Dendritic cell treated with granulocyte-macrophage colony-stimulating factor and Interleukin-4, amounts not matched to agents 40 ng/mL and 50 ng/mL, for 4 days (primary cell): ENCODE measurements at regions not wholly inside any gene's neighbourhood (a gene's known extent, or its start where the extent isn't known, plus 50 kb on each side); places are given as distances from the start of the nearest gene placed in this dataset.
"Not testable (repeated sequence)": the region's sequence is repeated elsewhere in the genome, so short reads cannot be mapped to it uniquely, and the experiment has no call there.

Experiments used
- H3K27ac Mint-ChIP-seq: one replicate; pipeline ENCODE4 v1.8.0; 2022; ENCODE audit warnings: mild to moderate bottlenecking, mixed read lengths
- H3K27me3 Mint-ChIP-seq: one replicate; pipeline ENCODE4 v1.8.0; 2022; ENCODE audit warnings: mild to moderate bottlenecking, mixed read lengths
- H3K36me3 Mint-ChIP-seq: one replicate; pipeline ENCODE4 v1.8.0; 2022; ENCODE audit warnings: low read depth, mixed read lengths
- H3K4me1 Mint-ChIP-seq: one replicate; pipeline ENCODE4 v1.8.0; 2022; ENCODE audit warnings: low read depth, mixed read lengths
- H3K4me3 Mint-ChIP-seq: one replicate; pipeline ENCODE4 v1.8.0; 2022; ENCODE audit warnings: mild to moderate bottlenecking, moderate library complexity, mixed read lengths
- H3K9me3 Mint-ChIP-seq: one replicate; pipeline ENCODE4 v1.8.0; 2022; ENCODE audit warnings: mixed read lengths
- intact Hi-C: fragments of 100-400 bp; cut with micrococcal nuclease; formaldehyde crosslinking; loops from one replicate; pipeline ENCODE4 v1.15.0; 2022

DNA sequence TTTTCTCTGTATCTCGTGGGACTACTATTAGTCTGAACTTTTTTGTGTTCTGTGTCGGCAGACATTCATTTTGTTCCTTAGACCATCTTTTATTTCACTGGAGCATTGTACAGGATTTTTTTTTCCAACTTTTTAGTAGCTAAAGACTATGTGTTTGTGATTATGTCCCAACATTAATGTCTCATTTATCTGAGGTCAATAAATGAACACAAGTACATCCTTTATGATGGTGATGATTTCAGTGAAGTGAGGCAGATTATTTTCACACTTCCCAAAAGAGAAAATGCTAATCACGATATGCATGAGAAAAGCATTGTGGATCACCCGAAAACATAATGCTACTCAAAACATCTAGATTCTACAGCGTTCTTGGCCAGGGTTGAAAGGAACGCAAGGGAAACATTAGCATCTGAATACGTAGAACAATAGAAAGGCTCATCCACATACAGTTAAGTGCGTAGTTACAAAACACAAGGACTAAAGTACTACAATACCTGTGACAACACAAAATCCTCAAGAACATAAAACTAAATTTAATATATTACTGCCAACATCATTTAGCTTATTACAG is 981.7 kb upstream of the NCAM2 start:
- no peak overlapping the region for H3K27ac Mint-ChIP-seq
- H3K36me3 Mint-ChIP-seq = no peaks in the 10 kb centered on the region
- intact Hi-C loops = no loop called here
- H3K4me1 Mint-ChIP-seq = no peaks in the 10 kb centered on the region
- H3K4me3 Mint-ChIP-seq = no peak overlapping the region
- H3K27me3 Mint-ChIP-seq = no peaks in the 10 kb centered on the region
- H3K9me3 Mint-ChIP-seq = peaks cover 26% of the 10 kb centered on the region

DNA sequence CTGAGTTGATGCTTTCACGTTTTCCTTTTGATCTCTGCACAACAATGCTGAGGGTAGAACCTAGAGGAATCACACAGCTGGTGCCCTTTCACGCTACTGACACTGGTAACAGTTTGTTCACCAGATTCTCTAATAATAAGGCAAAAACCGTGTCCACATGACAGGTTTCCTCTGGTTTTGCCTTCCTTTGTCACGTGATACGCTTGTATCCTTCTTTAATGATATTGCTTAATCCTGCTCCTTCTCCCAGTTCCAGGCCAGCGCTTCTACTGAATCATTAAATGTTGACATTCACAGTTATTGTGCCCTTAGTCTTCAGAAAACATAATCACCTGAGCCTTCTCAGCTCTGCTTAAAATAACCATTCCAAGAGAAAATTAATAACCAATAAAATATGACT is 978.2 kb upstream of the NCAM2 start:
- Mint-ChIP-seq H3K27me3 (no peaks in the 10 kb centered on the region), H3K4me1 (no peaks in the 10 kb centered on the region)

DNA sequence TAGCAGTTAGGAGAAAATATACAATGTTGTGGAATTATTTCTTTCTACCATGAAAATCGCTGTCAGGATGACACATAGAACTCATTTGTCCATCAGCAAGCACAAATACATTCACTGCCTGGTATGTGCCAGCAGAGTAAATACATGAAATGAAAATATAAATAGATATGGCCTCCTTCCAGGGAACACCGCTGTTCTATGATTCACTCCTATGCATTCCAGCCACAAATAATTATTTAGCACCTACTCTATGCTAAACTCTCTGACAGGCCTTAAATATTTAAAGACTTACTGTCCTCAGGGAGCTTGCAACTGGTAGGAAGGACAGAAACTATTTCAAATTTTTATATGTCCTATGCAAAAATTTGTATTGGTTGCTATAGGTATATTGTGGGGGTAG is 975.0 kb upstream of the NCAM2 start:
- no peak overlapping the region for H3K27ac Mint-ChIP-seq

More for the DNA sequence above, 978.2 kb upstream of the NCAM2 start:
- H3K27ac Mint-ChIP-seq = no peak overlapping the region
- H3K4me3 Mint-ChIP-seq = no peak overlapping the region
- H3K9me3 Mint-ChIP-seq = peaks cover 23% of the 10 kb centered on the region
- intact Hi-C loops = no loop called here
- no peaks in the 10 kb centered on the region for H3K36me3 Mint-ChIP-seq

DNA sequence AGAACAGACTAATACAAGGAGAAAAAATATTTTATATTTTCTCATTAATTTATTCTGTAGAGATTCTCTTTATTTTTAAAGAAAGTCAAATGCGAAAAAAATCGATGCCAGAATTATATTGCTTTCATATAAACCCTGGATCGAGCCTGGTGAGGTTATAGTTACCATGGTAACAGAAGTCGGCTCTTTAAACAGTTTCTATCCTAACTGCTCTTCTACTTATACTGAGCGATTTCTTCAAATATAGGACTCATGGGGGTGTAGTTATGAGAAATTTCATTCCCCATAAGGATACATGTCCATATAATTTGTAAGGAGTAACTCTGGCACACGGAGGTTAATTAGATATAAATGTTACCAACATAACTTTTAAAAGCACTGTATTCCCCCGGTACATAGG is 973.5 kb upstream of the NCAM2 start:
- no peak overlapping the region for H3K4me3 Mint-ChIP-seq
- H3K27me3 Mint-ChIP-seq = no peaks in the 10 kb centered on the region
- H3K9me3 Mint-ChIP-seq = peaks cover 16% of the 10 kb centered on the region
- intact Hi-C loops = no loop called here
- no peaks in the 10 kb centered on the region for H3K36me3 Mint-ChIP-seq
- H3K27ac Mint-ChIP-seq = no peak overlapping the region
- no peaks in the 10 kb centered on the region for H3K4me1 Mint-ChIP-seq

More for the DNA sequence above, 975.0 kb upstream of the NCAM2 start:
- H3K9me3 Mint-ChIP-seq = peaks cover 28% of the 10 kb centered on the region
- intact Hi-C loops = no loop called here
- H3K36me3 Mint-ChIP-seq = no peaks in the 10 kb centered on the region
- no peak overlapping the region for H3K4me3 Mint-ChIP-seq
- no peaks in the 10 kb centered on the region for H3K27me3 Mint-ChIP-seq
- no peaks in the 10 kb centered on the region for H3K4me1 Mint-ChIP-seq

- intact Hi-C loops = no loop called here
- Mint-ChIP-seq H3K4me1 (no peaks in the 10 kb centered on the region), H3K9me3 (peaks cover 5% of the 10 kb centered on the region), H3K27me3 (no peaks in the 10 kb centered on the region), H3K4me3 (no peak overlapping the region), H3K36me3 (no peaks in the 10 kb centered on the region), H3K27ac (no peak overlapping the region)
Observed at GRCh38 chr21:20026543-20026942, 971.7 kb upstream of the NCAM2 start.

DNA sequence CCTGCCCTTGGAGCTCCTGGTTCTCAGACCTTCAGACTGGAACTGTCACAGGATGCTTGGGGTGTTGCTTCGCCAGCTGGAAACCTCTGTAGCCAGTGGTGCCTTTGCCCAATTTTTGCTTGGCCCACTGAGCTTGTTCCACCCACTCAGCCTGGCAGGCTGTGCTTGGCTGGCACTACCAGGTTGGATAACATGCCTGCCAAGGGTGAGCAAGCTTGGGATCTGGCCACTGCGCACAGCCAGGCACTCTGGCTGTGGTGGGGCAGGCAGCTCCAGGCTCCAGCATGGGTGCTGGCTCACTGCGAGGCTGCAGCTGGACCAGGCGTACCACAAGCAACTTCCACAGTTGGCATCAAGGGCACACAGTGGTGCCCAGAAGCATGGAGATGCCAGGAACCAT is 967.8 kb upstream of the NCAM2 start:
- Mint-ChIP-seq H3K36me3 (no peaks in the 10 kb centered on the region), H3K27ac (no peak overlapping the region), H3K9me3 (peaks cover 5% of the 10 kb centered on the region), H3K27me3 (no peaks in the 10 kb centered on the region), H3K4me1 (no peaks in the 10 kb centered on the region), H3K4me3 (no peak overlapping the region)
- intact Hi-C loops = no loop called here

- no peaks in the 10 kb centered on the region for H3K36me3 Mint-ChIP-seq
Observed at GRCh38 chr21:20031807-20032206, 966.4 kb upstream of the NCAM2 start.

DNA sequence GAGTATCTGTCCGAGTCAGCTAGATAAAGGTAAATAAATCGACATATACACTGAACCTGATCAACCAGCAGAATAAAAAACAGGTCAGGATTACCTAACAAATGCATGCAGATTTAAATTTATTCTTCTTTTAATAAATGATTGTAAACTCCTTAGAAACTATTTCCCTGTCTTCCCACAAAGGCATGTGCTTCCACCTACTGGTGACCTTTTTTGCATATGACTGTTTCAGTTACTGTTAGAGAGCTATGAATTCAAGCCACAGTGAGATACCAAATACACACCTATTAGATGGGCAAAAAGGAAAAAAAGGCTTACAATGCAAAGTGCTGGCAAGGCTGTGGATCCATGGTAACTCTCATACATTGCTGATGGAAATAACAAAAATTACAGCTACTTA is 957.4 kb upstream of the NCAM2 start:
- Mint-ChIP-seq H3K36me3 (no peaks in the 10 kb centered on the region), H3K4me3 (no peak overlapping the region), H3K27me3 (no peaks in the 10 kb centered on the region), H3K27ac (no peak overlapping the region), H3K4me1 (no peaks in the 10 kb centered on the region), H3K9me3 (peaks cover 31% of the 10 kb centered on the region)
- intact Hi-C loops = no loop called here

More at GRCh38 chr21:20031807-20032206, 966.4 kb upstream of the NCAM2 start:
- Mint-ChIP-seq H3K9me3 (peaks cover 3% of the 10 kb centered on the region), H3K4me3 (no peak overlapping the region), H3K27me3 (no peaks in the 10 kb centered on the region), H3K27ac (no peak overlapping the region), H3K4me1 (no peaks in the 10 kb centered on the region)
- intact Hi-C loops = no loop called here

DNA sequence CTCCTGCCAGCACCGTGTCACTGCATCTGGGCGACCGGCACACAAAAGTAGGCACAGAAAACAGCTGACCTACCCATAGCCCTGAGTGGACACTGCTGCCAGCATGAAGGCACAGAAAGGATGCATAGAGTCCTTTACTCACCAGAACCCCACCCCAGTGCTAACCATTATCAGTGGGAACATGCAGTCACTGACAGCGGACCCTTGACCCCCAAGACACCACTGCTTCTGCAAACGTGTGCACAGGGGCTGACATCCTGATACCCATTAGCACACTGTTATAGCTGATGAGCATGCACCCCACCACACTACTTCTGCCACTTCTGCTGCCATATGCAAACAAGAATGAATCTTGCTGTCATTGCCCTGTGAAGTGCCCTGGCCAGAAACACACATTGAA is 953.0 kb upstream of the NCAM2 start:
- no peak overlapping the region for H3K27ac Mint-ChIP-seq
- H3K27me3 Mint-ChIP-seq = no peaks in the 10 kb centered on the region

GRCh38 chr21:20048130-20048837 is 949.9 kb upstream of the NCAM2 start:
- H3K27me3 Mint-ChIP-seq, intact Hi-C loops, H3K36me3 Mint-ChIP-seq, H3K4me3 Mint-ChIP-seq, H3K4me1 Mint-ChIP-seq, H3K27ac Mint-ChIP-seq: not testable (repeated sequence)
- H3K9me3 Mint-ChIP-seq = peaks cover 56% of the 10 kb centered on the region

More for the DNA sequence above, 953.0 kb upstream of the NCAM2 start:
- Mint-ChIP-seq H3K36me3 (no peaks in the 10 kb centered on the region), H3K4me1 (no peaks in the 10 kb centered on the region), H3K4me3 (no peak overlapping the region), H3K9me3 (peaks cover 51% of the 10 kb centered on the region)
- intact Hi-C loops = no loop called here

GRCh38 chr21:20083336-20083735 is 914.9 kb upstream of the NCAM2 start:
- Mint-ChIP-seq H3K4me1 (no peaks in the 10 kb centered on the region), H3K27me3 (no peaks in the 10 kb centered on the region), H3K4me3 (no peak overlapping the region), H3K9me3 (no peaks in the 10 kb centered on the region), H3K36me3 (no peaks in the 10 kb centered on the region), H3K27ac (no peak overlapping the region)
- intact Hi-C loops = no loop called here

- no peaks in the 10 kb centered on the region for H3K36me3 Mint-ChIP-seq
- no peak overlapping the region for H3K27ac Mint-ChIP-seq
- H3K9me3 Mint-ChIP-seq = no peaks in the 10 kb centered on the region
- H3K4me3 Mint-ChIP-seq = no peak overlapping the region
- intact Hi-C loops = no loop called here
- H3K4me1 Mint-ChIP-seq = no peaks in the 10 kb centered on the region
- H3K27me3 Mint-ChIP-seq = no peaks in the 10 kb centered on the region
Observed at GRCh38 chr21:20083925-20084324, 914.3 kb upstream of the NCAM2 start.

GRCh38 chr21:20086508-20086907 is 911.7 kb upstream of the NCAM2 start:
- H3K27ac Mint-ChIP-seq = no peak overlapping the region
- no peak overlapping the region for H3K4me3 Mint-ChIP-seq
- H3K9me3 Mint-ChIP-seq = peaks cover 6% of the 10 kb centered on the region
- H3K4me1 Mint-ChIP-seq = no peaks in the 10 kb centered on the region
- intact Hi-C loops = no loop called here
- no peaks in the 10 kb centered on the region for H3K27me3 Mint-ChIP-seq
- no peaks in the 10 kb centered on the region for H3K36me3 Mint-ChIP-seq

- Mint-ChIP-seq H3K27ac (no peak overlapping the region), H3K4me1 (peaks cover 9% of the 10 kb centered on the region), H3K9me3 (peaks cover 43% of the 10 kb centered on the region), H3K4me3 (no peak overlapping the region), H3K27me3 (no peaks in the 10 kb centered on the region), H3K36me3 (no peaks in the 10 kb centered on the region)
- intact Hi-C loops = no loop called here
Observed at GRCh38 chr21:20106368-20106767, 891.8 kb upstream of the NCAM2 start.

- Mint-ChIP-seq H3K4me3 (no peak overlapping the region), H3K36me3 (no peaks in the 10 kb centered on the region), H3K27ac (no peak overlapping the region), H3K9me3 (peaks cover 48% of the 10 kb centered on the region), H3K27me3 (no peaks in the 10 kb centered on the region), H3K4me1 (peaks cover 9% of the 10 kb centered on the region)
- intact Hi-C loops = no loop called here
Observed at GRCh38 chr21:20108016-20108415, 890.2 kb upstream of the NCAM2 start.
